GM21786 (cell line): ENCODE measurements at regions not wholly inside any gene's neighbourhood (a gene's known extent, or its start where the extent isn't known, plus 50 kb on each side); places are given as distances from the start of the nearest gene placed in this dataset.
A peak's percentile ranks its signal among the peaks of the same experiment; 100 is the strongest.

ENCODE experiments used
- ATAC-seq: cut with Tn5 transposase; IDR thresholded peaks from one replicate; pipeline ENCODE4 v1.9.1; 2021; ENCODE audit not compliant: unreplicated experiment

- peak; percentile 80 for ATAC-seq
Observed at GRCh38 chr3:165133188-165133899, 55.0 kb upstream of the SI start.

GRCh38 chr3:165130708-165131107, 52.4 kb upstream of the SI start:
- no peak for ATAC-seq

- ATAC-seq: no peak
Observed at GRCh38 chr3:165128544-165128943, 50.2 kb upstream of the SI start.
